Subcutaneous abdominal adipose tissue (tissue), 5 donors: ENCODE measurements at regions not wholly inside any gene's neighbourhood (a gene's known extent, or its start where the extent isn't known, plus 50 kb on each side); places are given as distances from the start of the nearest gene placed in this dataset.
"Not testable (repeated sequence)": the region's sequence is repeated elsewhere in the genome, so short reads cannot be mapped to it uniquely, and the experiment has no call there.

Experiments used
- H3K27ac ChIP-seq: one replicate; pipeline ENCODE4 v1.7.0; 2013; ENCODE audit warnings: low read depth, mild to moderate bottlenecking, inconsistent platforms, low read length, moderate library complexity
- H3K27me3 ChIP-seq, 5 donors: one replicate each; pipeline ENCODE4 v1.7.0; 2013; ENCODE audit warnings: low read length in 5 of 5, inconsistent platforms in 1 of 5; ENCODE audit not compliant: control insufficient read depth in 5 of 5, insufficient read depth in 4 of 5
- H3K36me3 ChIP-seq, 5 donors: one replicate each; pipeline ENCODE4 v1.7.0; 2013; ENCODE audit warnings: low read length in 5 of 5; ENCODE audit not compliant: control insufficient read depth in 5 of 5, insufficient read depth in 5 of 5
- H3K4me1 ChIP-seq, 5 donors: one replicate each; pipeline ENCODE4 v1.7.0; 2013; ENCODE audit warnings: low read length in 5 of 5, mild to moderate bottlenecking in 3 of 5, moderate library complexity in 1 of 5; ENCODE audit not compliant: control insufficient read depth in 5 of 5, insufficient read depth in 5 of 5
- H3K4me3 ChIP-seq, 5 donors: one replicate each; pipeline ENCODE4 v1.7.0; 2013; ENCODE audit warnings: low read length in 5 of 5, low read depth in 1 of 5
- H3K9ac ChIP-seq, 5 donors: one replicate each; pipeline ENCODE4 v1.7.0; 2013; ENCODE audit warnings: low read length in 5 of 5, mild to moderate bottlenecking in 4 of 5, moderate library complexity in 3 of 5
- H3K9me3 ChIP-seq, 5 donors: one replicate each; pipeline ENCODE4 v1.7.0; 2013; ENCODE audit warnings: low read length in 5 of 5; ENCODE audit not compliant: control insufficient read depth in 5 of 5
- donor health status: healthy.
- donor health status: healthy.
- donor health status: healthy.
- donor health status: healthy.
- donor health status: healthy.

DNA sequence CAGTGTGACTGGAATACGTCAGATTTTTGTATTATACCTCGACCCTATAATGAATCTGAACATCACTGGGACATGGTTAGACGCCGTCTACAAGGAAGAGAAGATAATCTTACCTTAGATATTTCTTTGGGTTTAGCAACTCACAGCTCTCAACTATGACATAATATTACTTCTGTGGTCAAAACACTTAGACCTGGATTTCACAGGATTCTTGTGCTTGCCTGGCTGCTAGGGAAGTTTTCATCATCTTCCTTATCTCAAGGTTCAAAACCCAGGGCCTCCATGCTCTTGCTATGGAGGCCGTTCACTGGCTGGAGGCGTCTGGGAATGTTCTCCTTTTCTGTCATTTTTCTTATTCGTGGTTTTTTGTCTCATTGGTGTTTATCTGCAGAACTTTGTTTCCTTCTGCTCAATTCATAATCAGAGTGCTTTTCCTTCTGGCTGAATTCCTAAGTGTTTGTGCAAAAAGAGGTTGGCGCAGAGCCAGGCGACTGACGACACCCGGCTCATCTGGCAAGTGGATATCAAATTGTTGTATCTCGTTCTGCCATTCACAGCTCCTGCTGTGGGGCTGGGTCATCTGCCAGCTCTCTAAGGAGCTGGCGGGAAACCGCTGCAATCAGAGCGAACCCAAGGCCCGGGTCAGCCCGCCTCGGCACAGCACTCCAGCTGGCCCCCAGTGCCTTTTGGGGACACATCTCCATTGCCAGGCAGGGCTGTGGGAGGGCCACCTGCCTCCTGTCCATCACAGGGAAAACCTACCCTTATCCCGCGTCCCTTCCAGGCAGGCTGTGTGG is 68.1 kb upstream of the DEFB108B start:
- not testable (repeated sequence) for H3K36me3 ChIP-seq, H3K9me3 ChIP-seq, H3K9ac ChIP-seq, H3K4me3 ChIP-seq, H3K27ac ChIP-seq, H3K27me3 ChIP-seq
- H3K4me1 ChIP-seq: peaks cover 2 to 10% (median 4%) of the 10 kb centered on the region in 5 donors

DNA sequence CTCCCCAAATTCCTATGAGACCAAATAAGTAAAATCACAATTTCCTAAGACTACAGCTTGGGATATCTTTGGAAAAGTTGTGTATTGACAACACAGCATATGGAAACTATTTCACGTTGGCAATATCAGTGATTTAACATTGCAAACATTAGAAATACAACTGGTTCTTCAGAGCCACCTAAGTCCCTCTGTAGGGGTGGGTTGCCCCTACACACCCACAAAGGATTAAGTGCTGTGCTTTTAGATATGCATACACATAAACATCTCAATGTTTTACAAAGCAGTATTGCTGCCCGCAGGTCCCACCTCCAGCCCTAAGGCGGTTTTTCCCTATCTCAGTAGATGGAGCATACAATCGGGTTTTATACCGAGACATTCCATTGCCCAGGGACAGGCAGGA is 66.0 kb upstream of the DEFB108B start:
- not testable (repeated sequence) for H3K27me3 ChIP-seq, H3K4me3 ChIP-seq, H3K27ac ChIP-seq, H3K9me3 ChIP-seq, H3K9ac ChIP-seq, H3K36me3 ChIP-seq
- peaks cover 2 to 10% (median 4%) of the 10 kb centered on the region in 5 donors for H3K4me1 ChIP-seq

DNA sequence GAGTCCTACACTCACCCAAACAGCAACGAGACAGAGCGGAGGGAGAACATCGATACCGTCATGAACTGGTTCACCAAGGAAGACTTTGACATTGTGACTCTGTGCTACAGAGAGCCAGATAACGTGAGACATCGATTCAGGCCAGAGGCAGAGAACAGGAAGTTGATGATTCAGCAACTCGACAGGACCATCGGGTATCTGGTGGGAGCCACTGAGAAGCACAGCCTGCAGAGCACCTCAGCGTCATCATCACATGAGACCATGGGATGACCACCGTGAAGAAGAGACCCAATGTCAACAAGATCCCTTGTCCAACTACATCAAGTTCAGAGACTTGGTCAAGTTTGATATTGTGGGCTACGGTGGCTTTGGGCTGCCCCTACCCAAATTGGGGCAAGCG is 60.8 kb upstream of the DEFB108B start:
- not testable (repeated sequence) for H3K9me3 ChIP-seq, H3K4me1 ChIP-seq, H3K27me3 ChIP-seq, H3K36me3 ChIP-seq, H3K9ac ChIP-seq, H3K4me3 ChIP-seq, H3K27ac ChIP-seq

DNA sequence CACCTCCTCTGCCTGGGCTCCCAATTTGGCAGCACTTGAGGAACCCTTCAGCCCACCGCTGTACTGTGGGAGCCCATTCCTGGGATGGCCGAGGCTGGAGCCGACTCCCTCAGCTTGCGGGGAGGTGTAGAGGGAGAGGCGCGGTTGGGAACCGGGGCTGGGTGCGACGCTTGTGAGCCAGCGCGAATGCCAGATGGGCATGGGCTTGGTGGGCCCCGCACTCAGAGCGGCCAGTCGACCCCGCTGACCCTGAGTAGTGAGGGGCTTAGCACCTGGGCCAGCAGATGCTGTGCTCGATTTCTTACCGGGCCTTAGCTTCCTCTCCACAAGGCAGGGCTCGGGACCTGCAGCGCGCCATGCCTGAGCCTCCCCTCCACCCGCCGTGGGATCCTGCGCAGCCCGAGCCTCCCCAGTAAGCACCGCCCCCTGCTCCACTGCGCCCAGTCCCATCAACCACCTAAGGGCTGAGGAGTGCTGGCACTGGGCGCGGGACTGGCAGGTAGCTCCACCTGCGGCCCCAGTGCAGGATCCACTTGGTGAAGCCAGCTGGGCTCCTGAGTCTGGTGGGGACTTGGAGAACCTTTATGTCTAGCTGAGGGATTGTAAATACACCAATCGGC is 58.3 kb upstream of the DEFB108B start:
- Histone ChIP-seq H3K4me1 (no peaks in the 10 kb centered on the region), H3K4me3 (no peak overlapping the region), H3K36me3 (no peaks in the 10 kb centered on the region), H3K27ac (no peak overlapping the region), H3K9ac (no peak overlapping the region), H3K27me3 (no peaks in the 10 kb centered on the region), H3K9me3 (no peaks in the 10 kb centered on the region)

DNA sequence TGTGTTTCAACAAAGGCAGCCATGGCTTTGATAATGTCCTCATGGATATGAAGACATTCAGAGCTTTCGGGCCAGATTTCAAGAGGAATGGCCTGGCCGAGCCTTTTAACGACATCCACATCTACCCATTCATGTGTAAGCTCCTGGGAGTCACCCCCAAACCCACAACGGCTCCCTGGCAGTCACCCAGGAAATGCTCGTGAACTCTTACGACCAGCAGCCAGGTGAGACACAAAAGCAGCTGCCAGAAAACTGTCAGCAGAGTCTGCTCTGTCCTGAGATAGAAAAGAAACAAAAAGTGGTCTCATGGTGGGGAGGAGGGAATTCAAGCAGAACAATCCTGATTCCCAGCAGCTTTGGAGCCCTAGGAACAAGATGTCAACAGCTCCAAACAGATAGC is 52.9 kb upstream of the DEFB108B start:
- H3K4me3 ChIP-seq, H3K9ac ChIP-seq, H3K27ac ChIP-seq, H3K9me3 ChIP-seq, H3K4me1 ChIP-seq, H3K27me3 ChIP-seq, H3K36me3 ChIP-seq: not testable (repeated sequence)

DNA sequence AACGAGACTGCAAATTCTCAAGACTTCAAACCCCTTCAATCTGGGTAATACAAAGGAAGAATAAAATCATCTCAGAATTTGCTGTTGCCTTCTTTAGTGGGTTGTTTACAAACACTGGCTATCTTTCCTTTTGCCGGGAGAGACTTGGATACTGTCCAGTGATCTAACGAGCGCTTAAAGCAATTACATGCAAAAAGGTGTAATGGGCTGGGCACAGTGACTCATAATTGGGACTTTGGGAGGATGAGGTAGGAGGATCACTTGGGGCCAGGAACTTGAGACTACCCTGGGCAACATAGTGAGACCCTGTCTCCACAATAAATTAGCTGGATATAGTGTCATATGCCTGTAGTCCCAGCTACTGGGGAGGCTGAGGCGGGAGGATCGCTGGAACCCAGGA is 52.2 kb upstream of the DEFB108B start:
- H3K36me3 ChIP-seq, H3K27me3 ChIP-seq, H3K9me3 ChIP-seq, H3K9ac ChIP-seq, H3K4me3 ChIP-seq, H3K27ac ChIP-seq, H3K4me1 ChIP-seq: not testable (repeated sequence)

DNA sequence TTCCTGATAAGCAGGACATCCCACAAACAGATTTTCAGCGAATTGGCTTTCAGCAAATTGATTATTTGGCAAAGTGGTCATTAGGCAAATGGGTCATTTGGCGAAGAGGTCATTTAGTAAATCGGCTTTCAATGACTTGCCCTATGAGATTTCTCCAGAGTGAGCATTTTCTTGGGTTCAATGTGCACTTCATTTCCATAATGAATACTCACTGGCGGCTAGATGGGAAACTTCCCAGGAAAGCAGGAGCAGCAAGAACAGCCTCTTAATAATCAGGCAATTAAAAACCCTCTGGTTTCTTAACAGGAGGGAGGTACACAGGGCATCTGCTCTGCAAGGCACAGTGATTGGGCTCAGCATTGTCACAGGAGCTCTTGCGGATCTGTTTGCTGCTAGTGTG is 51.5 kb upstream of the DEFB108B start:
- not testable (repeated sequence) for H3K4me1 ChIP-seq, H3K9me3 ChIP-seq, H3K4me3 ChIP-seq, H3K27ac ChIP-seq, H3K36me3 ChIP-seq, H3K27me3 ChIP-seq, H3K9ac ChIP-seq

DNA sequence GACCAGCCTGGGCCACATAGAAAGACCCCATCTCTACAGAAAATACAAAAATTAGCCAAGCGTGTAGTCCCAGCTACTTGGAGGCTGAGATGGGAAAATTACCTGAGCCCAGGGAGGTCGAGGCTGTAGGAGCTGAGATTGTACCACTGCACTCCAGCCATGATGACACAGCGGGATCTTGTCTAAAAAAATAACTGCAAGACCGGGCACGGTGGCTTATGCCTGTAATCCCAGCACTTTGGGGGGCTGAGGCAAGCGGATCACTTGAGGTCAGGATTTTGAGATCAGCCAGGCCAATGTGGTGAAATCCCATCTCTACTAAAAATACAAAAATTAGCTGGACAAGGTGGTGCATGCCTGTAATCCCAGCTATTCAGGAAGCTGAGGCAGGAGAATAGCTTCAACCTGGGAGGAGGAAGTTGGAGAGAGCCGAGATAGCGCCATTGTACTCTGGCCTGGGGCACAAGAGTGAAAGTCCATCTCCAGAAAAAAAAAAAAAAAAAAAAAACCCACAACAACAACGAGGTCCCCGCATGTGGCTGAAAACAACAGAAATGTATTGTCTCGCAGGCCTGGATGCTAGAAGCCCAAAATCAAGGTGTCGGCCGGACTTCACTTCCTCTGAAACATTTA is 50.7 kb upstream of the DEFB108B start:
- H3K4me3 ChIP-seq, H3K27ac ChIP-seq, H3K9ac ChIP-seq, H3K27me3 ChIP-seq, H3K9me3 ChIP-seq, H3K36me3 ChIP-seq, H3K4me1 ChIP-seq: not testable (repeated sequence)

DNA sequence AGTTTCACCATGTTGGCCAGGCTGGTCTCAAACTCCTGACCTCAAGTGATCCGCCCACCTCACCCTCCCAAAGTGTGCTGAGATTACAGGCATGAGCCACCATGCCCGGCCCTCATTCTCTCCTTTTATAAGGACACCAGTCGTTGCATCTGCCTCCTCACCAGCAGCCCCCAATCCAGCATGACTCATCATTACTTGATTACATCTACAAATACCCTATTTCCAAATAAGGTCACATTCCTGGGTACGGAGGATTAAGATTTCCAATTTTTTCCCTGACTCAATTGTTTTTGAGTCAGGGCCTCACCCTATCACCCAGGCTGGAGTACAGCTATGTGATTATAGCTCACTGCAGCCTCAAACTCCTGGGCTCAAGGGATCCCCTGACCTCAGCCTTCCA is 49.8 kb upstream of the DEFB108B start:
- peaks cover 0 to 11% (median 6%) of the 10 kb centered on the region in 5 donors for H3K4me1 ChIP-seq
- H3K27ac ChIP-seq, H3K9me3 ChIP-seq, H3K9ac ChIP-seq, H3K36me3 ChIP-seq, H3K4me3 ChIP-seq, H3K27me3 ChIP-seq: not testable (repeated sequence)
